ENCODE measurements at regions not wholly inside any gene's neighbourhood (a gene's known extent, or its start where the extent isn't known, plus 50 kb on each side); places are given as distances from the start of the nearest gene placed in this dataset.
"Not testable (repeated sequence)": the region's sequence is repeated elsewhere in the genome, so short reads cannot be mapped to it uniquely, and the experiment has no call there.

GRCh38 chr13:53298396-53298795, 269.8 kb downstream of the OLFM4 start:
- Histone ChIP-seq H3K27me3 (ENCODE audit: control insufficient read depth, insufficient read depth, low read length) (no peaks in the 10 kb centered on the region), H3K36me3 (ENCODE audit: control insufficient read depth, insufficient read depth, low read length) (no peaks in the 10 kb centered on the region), H3K4me3 (ENCODE audit: low read depth, low read length) (no peak overlapping the region)
- no peak for TF ChIP-seq CTCF (IDR thresholded peaks at IDR 0.05; ENCODE audit: insufficient read depth, low read length, poor library complexity, severe bottlenecking)
- DNase-seq (ENCODE audit: low read depth): no peak

GRCh38 chr13:53301449-53301848, 272.8 kb downstream of the OLFM4 start:
- H3K36me3 ChIP-seq (ENCODE audit: control insufficient read depth, insufficient read depth, low read length): no peaks in the 10 kb centered on the region
- DNase-seq (ENCODE audit: low read depth): no peak
- no peak for TF ChIP-seq CTCF (IDR thresholded peaks at IDR 0.05; ENCODE audit: insufficient read depth, low read length, poor library complexity, severe bottlenecking)
- H3K27me3 ChIP-seq (ENCODE audit: control insufficient read depth, insufficient read depth, low read length): no peaks in the 10 kb centered on the region
- no peak overlapping the region for H3K4me3 ChIP-seq (ENCODE audit: low read depth, low read length)

GRCh38 chr13:53305419-53305818, 276.8 kb downstream of the OLFM4 start:
- not testable (repeated sequence) for H3K4me3 ChIP-seq (ENCODE audit: low read depth, low read length); H3K27me3 ChIP-seq (ENCODE audit: control insufficient read depth, insufficient read depth, low read length); DNase-seq (ENCODE audit: low read depth); H3K36me3 ChIP-seq (ENCODE audit: control insufficient read depth, insufficient read depth, low read length)

DNA sequence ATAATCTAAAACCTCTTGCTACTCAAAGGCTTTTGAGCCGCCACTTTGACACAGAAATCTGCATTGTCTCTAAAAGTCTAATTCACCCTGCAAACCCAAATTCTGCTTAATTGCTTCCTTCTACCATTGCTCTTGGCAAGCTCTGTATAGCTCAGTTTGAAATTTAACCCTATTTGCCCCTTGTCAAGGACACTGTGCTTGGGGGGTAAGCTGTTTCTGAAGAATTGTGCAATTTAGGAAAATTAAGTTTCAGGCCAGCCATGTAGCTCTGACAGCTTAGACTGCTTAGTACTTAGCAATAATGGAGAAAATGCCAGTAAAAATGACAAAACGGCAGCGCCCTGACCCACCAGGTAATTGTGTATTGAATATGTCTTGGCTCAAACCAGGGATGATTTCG, 282.2 kb downstream of the OLFM4 start:
- Histone ChIP-seq H3K36me3 (ENCODE audit: control insufficient read depth, insufficient read depth, low read length) (no peaks in the 10 kb centered on the region), H3K27me3 (ENCODE audit: control insufficient read depth, insufficient read depth, low read length) (no peaks in the 10 kb centered on the region), H3K4me3 (ENCODE audit: low read depth, low read length) (no peak overlapping the region)
- DNase-seq (ENCODE audit: low read depth): no peak
- TF ChIP-seq CTCF (IDR thresholded peaks at IDR 0.05; ENCODE audit: insufficient read depth, low read length, poor library complexity, severe bottlenecking): no peak

DNA sequence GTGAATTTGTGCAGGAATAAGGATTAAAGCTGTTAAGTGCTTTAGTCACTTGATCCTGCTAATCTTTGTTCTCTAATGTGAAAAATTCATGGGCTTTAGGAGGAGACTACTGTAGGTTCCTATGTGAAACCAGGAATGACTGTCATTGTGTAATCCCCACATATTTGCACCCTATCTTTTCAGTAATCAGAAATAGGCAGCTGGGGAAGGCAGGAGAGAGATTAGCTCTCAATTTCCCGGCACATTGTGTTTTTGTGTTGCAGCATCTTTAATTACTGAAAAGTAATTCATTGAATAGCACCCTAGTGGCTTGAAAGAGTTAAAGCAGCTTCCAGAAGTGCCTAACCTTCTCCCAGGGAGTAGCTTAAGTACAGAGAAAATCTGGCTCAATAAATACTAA, 282.9 kb downstream of the OLFM4 start:
- H3K36me3 ChIP-seq (ENCODE audit: control insufficient read depth, insufficient read depth, low read length): no peaks in the 10 kb centered on the region
- TF ChIP-seq CTCF (IDR thresholded peaks at IDR 0.05; ENCODE audit: insufficient read depth, low read length, poor library complexity, severe bottlenecking): no peak
- no peaks in the 10 kb centered on the region for H3K27me3 ChIP-seq (ENCODE audit: control insufficient read depth, insufficient read depth, low read length)
- DNase-seq (ENCODE audit: low read depth): no peak
- no peak overlapping the region for H3K4me3 ChIP-seq (ENCODE audit: low read depth, low read length)

- no peaks in the 10 kb centered on the region for H3K36me3 ChIP-seq (ENCODE audit: control insufficient read depth, insufficient read depth, low read length)
- H3K4me3 ChIP-seq (ENCODE audit: low read depth, low read length): no peak overlapping the region
- H3K27me3 ChIP-seq (ENCODE audit: control insufficient read depth, insufficient read depth, low read length): no peaks in the 10 kb centered on the region
- no peak for DNase-seq (ENCODE audit: low read depth)
- TF ChIP-seq CTCF (IDR thresholded peaks at IDR 0.05; ENCODE audit: insufficient read depth, low read length, poor library complexity, severe bottlenecking): no peak
Observed at GRCh38 chr13:53321296-53321801, 292.7 kb downstream of the OLFM4 start.
